Renal pelvis (tissue), 1 donor: ENCODE measurements at regions not wholly inside any gene's neighbourhood (a gene's known extent, or its start where the extent isn't known, plus 50 kb on each side); places are given as distances from the start of the nearest gene placed in this dataset.

ENCODE experiments used
- DNase-seq: peaks from one replicate; pipeline ENCODE4 v3.0.0-alpha.2; 2013

DNA sequence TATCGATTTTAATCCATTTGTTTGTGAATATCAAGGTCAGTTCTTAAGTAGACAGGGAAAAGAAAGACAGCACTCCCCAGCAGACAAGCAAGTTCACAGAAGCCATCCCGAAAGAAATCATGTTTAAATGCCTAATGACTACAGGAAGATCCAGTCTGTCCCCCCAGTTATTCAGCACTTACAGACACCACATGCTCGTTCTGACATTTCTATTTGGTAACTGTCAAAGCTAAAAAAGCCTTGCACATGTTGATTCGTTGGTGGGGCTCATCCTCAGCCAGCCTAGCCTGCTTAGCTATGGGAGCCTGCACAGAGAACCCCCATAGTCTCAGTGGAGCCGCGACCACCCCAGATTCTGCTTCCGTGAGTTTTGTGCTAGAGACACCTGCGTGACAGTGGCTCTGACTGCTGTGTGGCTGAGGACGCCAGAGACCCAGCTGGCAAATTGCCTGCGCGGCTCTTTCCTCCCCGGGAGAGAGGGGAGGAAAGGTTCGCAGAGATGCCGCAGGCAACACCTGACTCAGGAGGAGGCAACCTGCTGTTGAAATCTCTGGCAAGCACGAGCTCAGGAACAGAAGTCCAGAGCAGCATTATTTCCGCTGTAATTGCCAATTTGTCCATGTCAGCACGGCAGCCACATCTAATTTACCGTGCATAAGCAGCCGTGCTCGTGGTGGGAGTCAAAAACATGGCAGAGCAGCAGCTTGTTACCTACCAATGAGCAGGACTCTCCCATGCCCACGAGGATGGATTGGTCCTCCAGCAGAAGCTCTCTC lies 194.2 kb downstream of the GPAM start:
- no peak for DNase-seq

DNA sequence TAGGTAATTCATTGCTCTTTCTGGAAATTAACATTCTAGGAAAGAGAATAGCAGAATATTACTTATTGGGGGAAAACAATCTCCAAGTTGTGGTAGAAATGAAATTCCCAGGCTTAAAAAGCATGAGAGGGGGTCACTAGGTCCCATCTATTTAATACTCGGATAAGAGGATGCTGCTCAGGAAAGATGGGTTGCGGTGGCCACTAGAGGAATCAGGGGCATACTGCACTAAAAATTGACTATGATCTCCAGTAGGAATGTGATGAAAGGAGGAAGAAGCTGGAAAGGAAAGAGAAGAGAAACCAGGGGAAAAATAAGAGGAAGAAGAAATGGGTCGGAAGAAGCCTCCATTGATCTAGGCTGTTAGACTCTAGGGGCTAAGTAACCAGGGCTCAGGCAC lies 192.8 kb downstream of the GPAM start:
- DNase-seq: no peak

DNA sequence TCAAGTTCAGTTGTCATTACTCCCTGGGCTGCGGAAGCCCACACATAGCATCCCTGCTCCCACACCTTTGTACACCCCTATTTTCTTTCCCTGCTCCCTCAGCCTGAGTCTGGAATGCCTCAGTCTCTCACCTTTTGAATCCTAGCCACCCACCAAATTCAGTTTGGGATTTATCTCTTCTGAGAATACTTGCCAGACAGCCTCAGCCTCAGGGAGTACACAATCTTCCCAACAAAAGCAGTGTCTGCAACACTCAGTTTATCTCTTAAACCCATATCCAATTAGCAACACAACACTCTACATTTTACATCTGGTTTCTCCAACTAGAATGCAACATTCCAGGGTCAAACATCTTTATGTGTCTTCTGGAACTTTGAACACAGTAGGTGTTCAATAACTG lies 190.2 kb downstream of the GPAM start:
- DNase-seq: no peak

DNA sequence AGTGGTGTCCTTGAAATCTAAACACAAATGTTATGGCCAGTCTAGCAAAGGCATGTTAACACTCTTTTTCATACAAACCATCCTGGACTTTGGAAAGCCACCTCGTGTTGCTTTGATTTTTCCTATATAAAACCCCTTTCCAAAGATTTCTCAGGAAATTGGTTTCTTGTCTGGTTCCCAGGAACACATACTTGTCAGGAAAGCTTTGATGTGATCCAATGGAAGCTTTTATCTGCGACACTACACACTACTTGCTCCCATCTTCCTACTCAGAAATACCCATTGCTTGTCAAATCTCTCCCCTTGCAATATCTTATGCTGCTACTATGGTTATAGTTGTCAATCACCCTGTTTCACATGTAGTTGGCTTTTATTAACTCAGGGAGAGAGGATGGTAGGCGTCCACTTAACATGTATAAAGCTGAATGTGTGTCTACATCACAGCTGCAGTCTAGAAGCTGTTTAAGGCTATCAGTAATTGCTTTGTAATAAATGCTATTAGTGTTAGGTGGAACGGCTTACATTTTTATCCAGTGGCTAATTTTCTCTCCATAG lies 189.6 kb downstream of the GPAM start:
- DNase-seq: no peak

DNA sequence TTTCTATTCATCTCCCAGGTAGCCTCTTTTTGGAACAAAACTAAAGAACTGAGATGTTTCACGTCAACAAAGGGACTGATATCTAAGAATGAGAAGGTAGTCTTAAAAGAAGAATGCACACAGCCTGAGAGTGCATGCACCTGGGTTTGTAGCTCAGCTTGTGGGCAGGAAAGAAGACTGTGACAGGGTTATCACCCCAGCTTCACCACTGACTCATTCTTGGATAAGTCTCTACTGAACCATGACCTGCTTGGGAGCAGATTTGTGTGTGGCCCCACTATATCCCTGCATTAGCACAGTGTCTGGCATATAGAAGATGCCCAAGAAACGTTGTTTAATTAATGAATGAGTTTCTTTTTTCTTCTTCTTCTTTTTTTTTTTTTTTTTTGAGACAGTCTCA lies 187.5 kb downstream of the GPAM start:
- no peak for DNase-seq

DNA sequence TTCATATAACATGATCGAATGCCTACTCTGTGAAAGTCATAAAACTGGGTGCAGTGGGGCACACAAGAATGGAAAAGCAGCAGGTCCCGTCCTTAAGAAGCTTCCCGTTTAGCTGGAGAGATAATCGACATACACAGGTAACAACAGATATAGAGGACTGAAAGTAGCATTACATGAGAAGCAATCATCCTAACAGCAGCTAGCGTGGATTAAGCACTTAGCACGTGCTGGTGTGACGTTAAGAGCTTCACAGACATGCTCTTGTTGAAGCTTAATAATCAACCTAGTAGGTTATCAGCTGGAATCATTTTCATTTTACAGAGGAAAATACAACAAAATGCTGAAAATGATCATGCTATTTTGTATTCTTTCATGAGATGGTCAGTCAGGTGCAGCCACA lies 184.8 kb downstream of the GPAM start:
- DNase-seq: no peak

- DNase-seq: no peak
These were observed 184.2 kb downstream of the GPAM start for GRCh38 chr10:111999205-111999914.

DNA sequence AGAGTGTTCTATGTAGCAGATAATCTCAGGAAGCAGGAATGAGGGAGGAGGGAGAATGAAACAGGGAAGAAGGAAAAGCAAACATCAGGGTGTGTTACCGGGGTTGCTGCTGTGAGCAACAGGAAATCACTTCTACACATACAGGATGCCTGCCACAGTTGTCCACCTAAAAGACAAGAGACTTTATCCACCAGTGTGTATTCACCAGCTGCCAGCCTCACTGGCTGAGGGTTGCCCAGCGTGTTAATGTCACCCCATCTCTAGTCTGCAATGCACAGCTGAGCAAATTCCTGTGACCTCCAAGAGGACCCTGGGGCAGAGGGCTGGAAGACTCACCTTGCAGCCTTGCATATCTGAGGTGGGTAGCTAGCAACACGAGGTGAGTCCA lies 183.7 kb downstream of the GPAM start:
- DNase-seq: no peak

- DNase-seq: no peak
These were observed 183.1 kb downstream of the GPAM start for GRCh38 chr10:112000466-112000865.

DNA sequence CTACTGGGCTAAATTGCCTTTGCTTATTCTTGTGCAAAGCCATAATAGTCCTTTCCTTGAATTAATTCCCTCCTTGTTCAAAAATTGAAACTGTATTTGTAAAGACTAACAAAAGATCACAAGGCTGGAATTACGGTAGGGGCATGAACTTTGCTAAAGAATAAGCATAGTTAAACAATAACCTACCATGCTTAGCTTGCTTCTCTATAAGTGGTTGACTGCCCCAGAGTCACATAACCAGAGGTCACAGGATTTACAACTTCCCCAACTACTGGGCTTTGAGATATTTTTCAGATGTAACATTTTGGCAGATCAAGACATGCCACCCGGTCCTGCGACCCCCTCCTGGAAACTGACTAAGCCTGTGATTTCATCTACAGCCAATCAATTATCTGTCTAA lies 181.4 kb downstream of the GPAM start:
- DNase-seq: no peak

GRCh38 chr10:112004075-112004474 lies 179.5 kb downstream of the GPAM start:
- DNase-seq: no peak

DNA sequence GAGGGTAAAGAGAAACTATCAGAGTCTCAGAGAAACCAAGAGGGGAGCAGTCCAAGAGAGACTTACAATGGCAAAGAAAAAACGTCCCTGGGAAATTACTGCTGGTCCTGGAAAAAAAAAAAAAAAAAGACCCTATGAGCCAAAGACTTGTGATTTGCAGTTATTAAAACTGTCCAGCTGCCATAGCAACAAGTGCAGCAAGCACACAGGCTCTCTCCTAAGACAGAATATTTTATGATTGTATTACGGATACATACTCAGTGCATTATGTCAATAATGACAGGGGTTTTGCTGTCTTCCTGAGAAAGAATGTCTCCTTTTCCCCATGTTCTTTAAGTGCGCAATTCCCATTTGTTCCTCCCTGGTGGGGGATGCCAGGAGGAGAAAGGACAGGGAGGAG lies 178.5 kb downstream of the GPAM start:
- DNase-seq: no peak

GRCh38 chr10:112006407-112006806 lies 177.2 kb downstream of the GPAM start:
- no peak for DNase-seq

DNA sequence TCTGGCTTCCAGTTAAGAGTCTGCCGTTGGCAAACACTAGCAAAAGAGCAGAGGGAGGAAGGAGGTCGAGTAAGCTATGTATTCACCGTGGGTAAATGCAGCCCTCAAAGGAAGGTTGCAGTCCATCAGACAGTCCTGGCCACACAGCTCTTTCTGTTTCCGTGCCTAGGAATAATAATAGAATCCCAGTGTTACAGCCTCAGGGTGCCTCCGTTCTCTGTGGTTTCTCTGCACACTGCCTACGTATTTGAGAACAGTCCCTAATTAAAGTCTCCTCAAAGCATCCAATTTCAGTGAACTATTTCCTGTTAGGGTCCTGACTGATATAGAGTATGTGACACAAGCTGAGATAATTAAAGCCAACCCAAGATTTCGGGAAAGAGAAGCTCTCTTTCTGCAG lies 176.7 kb downstream of the GPAM start:
- no peak for DNase-seq

- DNase-seq: no peak
These were observed 161.4 kb downstream of the GPAM start for GRCh38 chr10:112022196-112022595.

DNA sequence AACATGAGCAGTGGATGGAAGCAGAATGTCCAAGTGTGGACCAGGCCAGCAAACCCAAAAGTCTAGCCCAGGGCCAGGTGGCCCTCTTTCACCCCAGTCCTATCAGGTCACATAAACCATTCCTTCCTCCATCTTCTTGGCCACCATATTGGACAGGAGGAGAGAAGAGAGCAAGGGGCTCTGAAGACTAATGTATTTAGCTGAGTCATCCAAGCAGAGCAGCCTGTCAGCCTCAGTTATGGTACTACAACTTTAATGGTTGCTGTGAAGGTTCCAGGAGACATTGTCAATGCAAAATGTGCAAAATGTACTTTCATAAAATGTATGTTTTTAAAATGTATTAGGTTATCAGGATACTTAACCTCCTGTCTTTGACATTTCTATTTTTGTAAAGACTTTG lies 159.5 kb downstream of the GPAM start:
- DNase-seq: no peak

DNA sequence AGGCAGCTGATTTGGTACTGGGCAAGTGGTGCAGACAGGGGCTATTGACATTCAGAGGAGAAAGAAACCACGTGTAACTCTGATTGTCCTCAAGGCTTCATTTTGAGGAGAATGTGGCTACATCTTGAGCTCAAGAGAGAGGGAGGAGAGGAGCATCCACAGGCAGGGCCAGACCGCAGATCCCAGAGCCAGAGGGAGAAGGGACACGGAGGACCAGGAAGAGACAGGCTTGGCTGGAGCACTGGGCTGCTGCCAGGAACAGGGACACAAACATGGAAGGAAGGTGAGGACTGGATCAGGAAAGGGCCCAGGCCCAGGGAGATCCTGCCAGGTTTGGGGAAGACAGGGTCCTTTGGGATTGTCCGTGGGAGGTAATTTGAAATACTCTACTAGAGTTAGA lies 158.3 kb downstream of the GPAM start:
- no peak for DNase-seq

GRCh38 chr10:112026438-112026837 lies 157.1 kb downstream of the GPAM start:
- DNase-seq: no peak

DNA sequence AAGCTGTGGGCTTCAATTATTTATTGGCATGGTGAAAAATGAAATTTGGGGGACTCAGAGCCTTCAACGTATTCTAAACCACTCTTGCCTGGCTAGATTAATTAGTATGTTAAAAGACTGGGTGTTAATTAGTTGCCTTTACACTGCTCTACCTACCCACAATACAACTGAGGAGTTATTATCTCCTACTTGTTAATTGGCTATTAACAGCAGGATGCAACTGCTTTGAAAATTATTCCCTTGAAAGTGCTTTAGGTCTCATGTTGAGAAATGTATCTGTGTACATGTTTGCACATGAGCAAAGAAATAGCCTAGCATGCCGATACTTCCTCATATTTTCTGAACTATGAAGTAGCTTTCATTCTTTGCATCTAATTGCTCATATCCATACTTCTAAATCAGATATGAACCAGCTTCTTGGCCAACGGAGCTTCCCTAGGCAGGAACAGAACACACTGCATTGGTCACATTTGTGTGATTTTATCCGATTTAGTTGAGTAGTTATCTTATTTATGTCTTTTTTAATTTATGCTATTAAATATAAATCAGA lies 155.8 kb downstream of the GPAM start:
- no peak for DNase-seq

GRCh38 chr10:112030431-112030830 lies 153.1 kb downstream of the GPAM start:
- DNase-seq: no peak

- no peak for DNase-seq
These were observed 143.7 kb downstream of the GPAM start for GRCh38 chr10:112039823-112040222.

GRCh38 chr10:112040696-112041095 lies 142.9 kb downstream of the GPAM start:
- DNase-seq: no peak

DNA sequence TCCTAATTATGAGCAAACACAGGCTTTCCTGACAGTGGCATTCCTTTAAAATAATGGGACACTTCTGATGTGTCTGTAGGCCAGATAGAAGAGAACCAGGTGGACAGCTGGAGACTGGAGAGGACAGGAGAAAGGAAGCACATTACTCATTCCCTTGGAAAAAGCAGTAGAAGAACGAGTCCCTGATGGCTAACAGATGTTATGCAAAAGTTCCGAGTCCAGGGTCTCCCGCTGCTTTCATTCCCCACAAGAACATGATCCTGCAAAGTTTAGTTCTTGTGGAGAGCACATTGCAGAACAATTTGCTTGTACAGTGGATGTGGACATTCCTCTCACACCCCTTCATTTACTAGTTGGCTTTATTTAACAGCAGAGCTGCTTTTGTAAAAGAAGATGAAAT lies 137.6 kb downstream of the GPAM start:
- DNase-seq: peak; percentile 12
